ENCODE measurements at regions not wholly inside any gene's neighbourhood (a gene's known extent, or its start where the extent isn't known, plus 50 kb on each side); places are given as distances from the start of the nearest gene placed in this dataset.

DNA sequence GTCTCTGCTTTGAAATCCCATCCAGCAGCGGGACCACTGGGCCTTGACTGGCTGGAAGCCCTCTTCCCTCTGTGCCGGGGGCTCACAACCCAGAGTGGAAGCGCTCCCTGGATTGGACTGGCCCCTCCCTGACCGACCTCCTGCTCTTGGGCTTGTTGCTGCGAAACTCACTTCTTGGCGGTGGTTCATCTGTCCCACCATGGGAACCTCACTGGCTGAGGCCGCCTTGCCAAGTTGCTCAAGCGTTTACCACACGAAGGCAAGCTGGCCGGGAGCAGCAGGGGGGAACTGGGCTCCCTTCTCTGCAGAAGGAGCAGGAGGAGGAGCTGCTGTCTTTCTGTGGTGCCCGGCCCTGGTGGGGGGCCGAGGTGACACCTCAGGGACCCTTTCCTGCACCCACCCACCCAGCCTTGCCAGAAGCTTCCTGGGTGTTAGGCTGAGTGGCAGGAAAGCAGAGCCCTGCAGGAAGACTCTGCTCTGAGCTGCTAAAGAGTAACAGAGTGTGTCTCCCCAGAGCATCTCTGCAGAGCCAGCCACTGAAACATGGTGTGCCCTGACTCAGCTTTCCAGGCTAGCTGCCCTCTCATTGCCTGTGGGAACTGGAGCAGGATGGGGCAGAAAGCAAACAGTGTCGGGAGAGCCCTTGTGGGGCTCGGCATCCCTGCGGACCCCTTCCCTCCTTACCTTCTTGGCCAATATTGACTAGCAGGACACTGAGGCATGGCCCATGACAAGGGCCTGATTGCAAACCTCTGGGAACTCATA, 88.5 kb upstream of the ALX4 start:
- H3K27ac Mint-ChIP-seq: no peak overlapping the region
- no peaks in the 10 kb centered on the region for H3K9me3 Mint-ChIP-seq
- DNase-seq (ENCODE audit: extremely low spot score, unreplicated experiment): no peak
- peaks cover 16% of the 10 kb centered on the region for H3K27me3 Mint-ChIP-seq
- TF ChIP-seq, protein P1, sequence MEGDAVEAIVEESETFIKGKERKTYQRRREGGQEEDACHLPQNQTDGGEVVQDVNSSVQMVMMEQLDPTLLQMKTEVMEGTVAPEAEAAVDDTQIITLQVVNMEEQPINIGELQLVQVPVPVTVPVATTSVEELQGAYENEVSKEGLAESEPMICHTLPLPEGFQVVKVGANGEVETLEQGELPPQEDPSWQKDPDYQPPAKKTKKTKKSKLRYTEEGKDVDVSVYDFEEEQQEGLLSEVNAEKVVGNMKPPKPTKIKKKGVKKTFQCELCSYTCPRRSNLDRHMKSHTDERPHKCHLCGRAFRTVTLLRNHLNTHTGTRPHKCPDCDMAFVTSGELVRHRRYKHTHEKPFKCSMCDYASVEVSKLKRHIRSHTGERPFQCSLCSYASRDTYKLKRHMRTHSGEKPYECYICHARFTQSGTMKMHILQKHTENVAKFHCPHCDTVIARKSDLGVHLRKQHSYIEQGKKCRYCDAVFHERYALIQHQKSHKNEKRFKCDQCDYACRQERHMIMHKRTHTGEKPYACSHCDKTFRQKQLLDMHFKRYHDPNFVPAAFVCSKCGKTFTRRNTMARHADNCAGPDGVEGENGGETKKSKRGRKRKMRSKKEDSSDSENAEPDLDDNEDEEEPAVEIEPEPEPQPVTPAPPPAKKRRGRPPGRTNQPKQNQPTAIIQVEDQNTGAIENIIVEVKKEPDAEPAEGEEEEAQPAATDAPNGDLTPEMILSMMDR (conservative IDR thresholded peaks at IDR 0.05): no peak
- peaks cover 9% of the 10 kb centered on the region for H3K4me1 Mint-ChIP-seq (ENCODE audit: unreplicated experiment)
- no peaks in the 10 kb centered on the region for H3K36me3 Mint-ChIP-seq
- H3K4me3 Mint-ChIP-seq: no peak overlapping the region

DNA sequence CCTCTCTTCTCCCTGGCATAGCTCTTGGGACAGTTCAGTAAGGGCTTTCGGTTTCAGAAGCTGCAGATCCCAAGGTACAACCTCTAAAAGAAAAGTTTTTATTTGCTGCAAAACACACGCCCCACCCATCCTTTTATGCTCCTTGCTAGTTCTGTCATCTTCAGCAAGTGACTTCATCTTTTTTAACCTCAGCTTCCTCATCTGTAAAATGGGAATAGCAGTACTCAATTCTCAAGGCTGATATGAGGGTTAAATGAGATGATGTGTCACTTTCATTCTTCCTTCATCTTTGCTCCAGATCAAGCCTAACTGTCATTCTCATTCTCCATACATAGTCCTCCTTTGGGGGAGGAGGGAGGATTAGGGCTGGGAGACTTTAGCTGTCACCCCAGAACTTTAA, 90.0 kb upstream of the ALX4 start:
- no peaks in the 10 kb centered on the region for H3K36me3 Mint-ChIP-seq
- DNase-seq (ENCODE audit: extremely low spot score, unreplicated experiment): no peak
- TF ChIP-seq, protein P1 (conservative IDR thresholded peaks at IDR 0.05): no peak
- no peak overlapping the region for H3K4me3 Mint-ChIP-seq
- peaks cover 9% of the 10 kb centered on the region for H3K4me1 Mint-ChIP-seq (ENCODE audit: unreplicated experiment)
- H3K27ac Mint-ChIP-seq: no peak overlapping the region
- no peaks in the 10 kb centered on the region for H3K9me3 Mint-ChIP-seq
- H3K27me3 Mint-ChIP-seq: peaks cover 5% of the 10 kb centered on the region

DNA sequence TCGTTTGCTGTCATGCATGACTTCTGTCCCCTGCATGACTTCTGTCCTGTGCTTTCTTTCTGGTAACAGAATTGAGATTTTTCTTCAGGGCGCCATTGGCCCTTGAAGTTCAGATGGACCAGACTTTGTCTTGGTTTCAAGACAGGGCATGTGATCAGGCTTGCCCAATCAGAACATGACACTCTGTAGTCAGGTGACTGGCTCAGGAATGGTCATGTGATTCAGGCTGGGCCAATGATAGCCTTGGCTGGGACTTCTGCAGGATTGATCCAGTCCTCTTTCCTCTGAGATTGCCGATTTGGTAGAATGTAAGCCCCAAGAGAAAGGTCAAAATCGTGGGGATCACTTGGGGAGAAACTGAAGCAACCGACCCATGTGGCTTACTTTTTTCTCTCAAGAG, 90.5 kb upstream of the ALX4 start:
- H3K4me1 Mint-ChIP-seq (ENCODE audit: unreplicated experiment): peaks cover 12% of the 10 kb centered on the region
- no peak for DNase-seq (ENCODE audit: extremely low spot score, unreplicated experiment)
- peaks cover 5% of the 10 kb centered on the region for H3K27me3 Mint-ChIP-seq
- H3K4me3 Mint-ChIP-seq: no peak overlapping the region
- no peaks in the 10 kb centered on the region for H3K36me3 Mint-ChIP-seq
- H3K27ac Mint-ChIP-seq: no peak overlapping the region
- TF ChIP-seq, protein P1 (conservative IDR thresholded peaks at IDR 0.05): no peak
- H3K9me3 Mint-ChIP-seq: no peaks in the 10 kb centered on the region

DNA sequence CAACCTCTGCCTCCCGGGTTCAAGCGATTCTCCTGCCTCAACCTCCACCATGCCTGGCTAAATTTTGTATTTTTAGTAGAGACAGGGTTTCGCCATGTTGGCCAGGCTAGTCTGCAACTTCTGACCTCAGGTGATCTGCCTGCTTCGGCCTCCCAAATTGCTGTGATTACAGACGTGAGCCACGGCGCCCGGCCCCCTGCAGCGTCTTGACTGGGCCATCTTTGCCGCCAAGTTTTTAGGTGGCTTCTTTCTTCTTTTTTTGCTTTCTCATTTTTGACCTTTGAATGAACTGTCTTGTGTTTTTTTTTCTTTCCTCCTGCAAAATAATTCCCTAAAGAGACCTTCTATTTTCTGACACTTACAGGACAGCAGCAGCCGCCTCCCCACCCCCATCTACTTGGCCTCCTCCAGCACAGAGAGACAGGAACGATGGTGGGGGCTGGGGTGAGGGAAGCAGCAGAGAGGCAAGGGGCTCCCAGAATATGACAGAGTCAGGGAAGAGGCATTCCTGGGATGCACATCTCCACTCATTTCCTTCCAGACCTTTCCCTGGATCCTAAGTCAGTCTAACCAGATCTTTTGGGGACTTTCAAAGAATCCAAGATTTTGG, 92.6 kb upstream of the ALX4 start:
- no peak overlapping the region for H3K4me3 Mint-ChIP-seq
- H3K9me3 Mint-ChIP-seq: no peaks in the 10 kb centered on the region
- TF ChIP-seq, protein P1 (conservative IDR thresholded peaks at IDR 0.05): no peak
- H3K27ac Mint-ChIP-seq: no peak overlapping the region
- no peak for DNase-seq (ENCODE audit: extremely low spot score, unreplicated experiment)
- H3K4me1 Mint-ChIP-seq (ENCODE audit: unreplicated experiment): peaks cover 18% of the 10 kb centered on the region
- no peaks in the 10 kb centered on the region for H3K36me3 Mint-ChIP-seq
- H3K27me3 Mint-ChIP-seq: peaks cover 6% of the 10 kb centered on the region

DNA sequence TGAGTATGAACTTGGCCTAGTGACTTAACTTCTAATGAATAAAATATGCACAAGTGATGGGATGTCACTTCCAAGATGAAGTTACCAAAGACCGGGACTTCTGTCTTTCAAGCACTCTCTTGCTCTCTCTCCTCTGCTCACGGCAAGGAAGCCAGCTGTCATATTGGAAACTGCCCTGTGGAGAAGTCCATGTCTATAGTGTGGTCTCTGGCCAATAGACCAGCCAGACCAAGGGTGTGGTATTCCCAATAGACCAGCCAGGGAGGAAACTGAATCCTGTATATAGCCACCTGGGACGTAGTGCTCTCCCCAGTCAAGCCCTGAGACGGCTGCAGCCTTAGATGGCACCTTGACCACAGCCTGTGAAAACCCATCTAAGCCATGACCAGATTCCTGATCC, 93.2 kb upstream of the ALX4 start:
- Mint-ChIP-seq H3K27me3 (peaks cover 6% of the 10 kb centered on the region), H3K27ac (no peak overlapping the region), H3K36me3 (no peaks in the 10 kb centered on the region), H3K4me1 (ENCODE audit: unreplicated experiment) (peaks cover 18% of the 10 kb centered on the region), H3K4me3 (no peak overlapping the region), H3K9me3 (no peaks in the 10 kb centered on the region)
- no peak for DNase-seq (ENCODE audit: extremely low spot score, unreplicated experiment)
- TF ChIP-seq, protein P1 (conservative IDR thresholded peaks at IDR 0.05): no peak

Data from type B pancreatic cell (in vitro differentiated cells).